ENCODE measurements at regions not wholly inside any gene's neighbourhood (a gene's known extent, or its start where the extent isn't known, plus 50 kb on each side); places are given as distances from the start of the nearest gene placed in this dataset.

DNA sequence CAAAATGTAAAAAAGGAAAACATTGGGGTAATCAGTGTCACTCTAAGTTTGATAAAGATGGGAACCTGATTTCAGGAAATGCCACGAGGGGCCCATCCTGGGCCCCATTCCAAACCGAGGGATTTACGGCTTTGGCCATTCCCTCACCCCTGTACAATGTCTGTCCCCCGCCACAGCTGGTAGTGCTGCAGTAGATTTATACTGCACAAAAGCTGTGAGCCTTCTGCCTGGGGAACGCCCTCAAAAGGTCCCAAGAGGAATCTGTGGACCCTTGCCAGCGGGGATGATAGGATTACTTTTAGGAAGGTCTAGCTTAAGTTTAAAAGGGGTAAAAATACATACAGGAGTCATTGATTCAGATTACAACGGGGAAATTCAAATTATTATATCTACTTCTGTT, 173.4 kb upstream of the SGCG start:
- Histone ChIP-seq H3K36me3 (ENCODE audit: control insufficient read depth in 2 of 2, extremely low read depth in 1 of 2, insufficient read depth in 2 of 2, low read length in 2 of 2) (no peaks in the 10 kb centered on the region), H3K4me1 (ENCODE audit: control insufficient read depth, extremely low read depth, insufficient read depth, low read length) (no peaks in the 10 kb centered on the region), H3K4me2 (ENCODE audit: insufficient read depth, low read length) (no peak overlapping the region), H3K9ac (replicated peaks; ENCODE audit: extremely low read depth, insufficient read depth, low read length) (no peak overlapping the region), H3K4me3 (replicated peaks in 1 of 3; ENCODE audit: insufficient read depth in 1 of 3, low read depth in 1 of 3, low read length in 3 of 3) (no peak overlapping the region), H3K27me3 (ENCODE audit: control insufficient read depth in 2 of 2, insufficient read depth in 2 of 2, low read length in 2 of 2) (no peaks in the 10 kb centered on the region), H4K20me1 (replicated peaks; ENCODE audit: control insufficient read depth, extremely low read depth, insufficient read depth, low read length) (no peaks in the 10 kb centered on the region), H3K79me2 (ENCODE audit: control insufficient read depth, insufficient read depth, low read length) (no peaks in the 10 kb centered on the region), H3K9me3 (replicated peaks; ENCODE audit: control insufficient read depth, insufficient read depth, low read length) (no peaks in the 10 kb centered on the region), H3K9me1 (replicated peaks; ENCODE audit: control insufficient read depth, extremely low read depth, insufficient read depth, low read length) (no peaks in the 10 kb centered on the region), H3K27ac (ENCODE audit: insufficient read depth, low read depth, low read length) (no peak overlapping the region), H2AFZ (ENCODE audit: low read depth, low read length) (no peak overlapping the region)
- intact Hi-C loops (cut with micrococcal nuclease), result no loop called here
- BruUV-seq (replicated peaks), result no TSS peak
- no peak for DNase-seq (ENCODE audit: low read depth, low spot score)
- POLR2A ChIA-PET, result no interaction called here
- FAIRE-seq, result no peak
- dilution Hi-C loops (cut with MboI; ENCODE audit: extremely low pct_ligation_motif_present, low sequenced_read_pairs), result no loop called here
- CTCF ChIA-PET, result interaction anchor here (1.3 kb wide), 1 partner anchor 13 kb away, joined by 4 read pairs; no protein-coding TSS in a partner anchor
- TF ChIP-seq POLR2A (IDR thresholded peaks at IDR 0.05; ENCODE audit: low read depth, low read length), result no peak
- TF ChIP-seq, protein P1, sequence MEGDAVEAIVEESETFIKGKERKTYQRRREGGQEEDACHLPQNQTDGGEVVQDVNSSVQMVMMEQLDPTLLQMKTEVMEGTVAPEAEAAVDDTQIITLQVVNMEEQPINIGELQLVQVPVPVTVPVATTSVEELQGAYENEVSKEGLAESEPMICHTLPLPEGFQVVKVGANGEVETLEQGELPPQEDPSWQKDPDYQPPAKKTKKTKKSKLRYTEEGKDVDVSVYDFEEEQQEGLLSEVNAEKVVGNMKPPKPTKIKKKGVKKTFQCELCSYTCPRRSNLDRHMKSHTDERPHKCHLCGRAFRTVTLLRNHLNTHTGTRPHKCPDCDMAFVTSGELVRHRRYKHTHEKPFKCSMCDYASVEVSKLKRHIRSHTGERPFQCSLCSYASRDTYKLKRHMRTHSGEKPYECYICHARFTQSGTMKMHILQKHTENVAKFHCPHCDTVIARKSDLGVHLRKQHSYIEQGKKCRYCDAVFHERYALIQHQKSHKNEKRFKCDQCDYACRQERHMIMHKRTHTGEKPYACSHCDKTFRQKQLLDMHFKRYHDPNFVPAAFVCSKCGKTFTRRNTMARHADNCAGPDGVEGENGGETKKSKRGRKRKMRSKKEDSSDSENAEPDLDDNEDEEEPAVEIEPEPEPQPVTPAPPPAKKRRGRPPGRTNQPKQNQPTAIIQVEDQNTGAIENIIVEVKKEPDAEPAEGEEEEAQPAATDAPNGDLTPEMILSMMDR (IDR thresholded peaks at IDR 0.05; ENCODE audit: extremely low read depth in 1 of 2, insufficient read depth in 1 of 2, low read depth in 1 of 2, low read length in 2 of 2), result no peak
- no peak for TF ChIP-seq EZH2 (IDR thresholded peaks at IDR 0.05; ENCODE audit: borderline replicate concordance, low read depth, low read length, severe bottlenecking)
- no peak for TF ChIP-seq FOS (IDR thresholded peaks at IDR 0.05; ENCODE audit: borderline replicate concordance, insufficient read depth, low read length)

DNA sequence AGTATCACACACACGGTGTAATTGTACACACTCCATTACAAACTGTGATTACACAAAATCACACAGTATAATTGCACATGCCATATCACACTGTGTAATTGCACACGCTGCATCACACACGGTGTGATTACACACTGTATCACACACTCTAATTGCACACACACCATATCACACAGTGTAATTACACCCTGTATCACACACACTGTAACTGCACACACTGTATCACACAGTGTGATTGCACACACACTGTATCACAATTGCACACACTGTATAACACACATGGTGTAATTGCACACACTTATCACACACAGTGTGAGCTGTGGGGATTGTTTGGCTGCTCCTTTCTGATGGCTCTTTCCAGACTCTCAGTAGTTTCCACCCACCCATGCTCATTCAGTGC, 162.6 kb upstream of the SGCG start:
- CTCF ChIA-PET, result no interaction called here
- Histone ChIP-seq H3K4me3 (replicated peaks in 1 of 3; ENCODE audit: insufficient read depth in 1 of 3, low read depth in 1 of 3, low read length in 3 of 3) (no peak overlapping the region), H3K4me1 (ENCODE audit: control insufficient read depth, extremely low read depth, insufficient read depth, low read length) (no peaks in the 10 kb centered on the region), H2AFZ (ENCODE audit: low read depth, low read length) (no peak overlapping the region), H3K4me2 (ENCODE audit: insufficient read depth, low read length) (no peak overlapping the region), H3K9me1 (replicated peaks; ENCODE audit: control insufficient read depth, extremely low read depth, insufficient read depth, low read length) (no peaks in the 10 kb centered on the region), H3K27ac (ENCODE audit: insufficient read depth, low read depth, low read length) (no peak overlapping the region), H3K9me3 (replicated peaks; ENCODE audit: control insufficient read depth, insufficient read depth, low read length) (no peaks in the 10 kb centered on the region), H3K9ac (replicated peaks; ENCODE audit: extremely low read depth, insufficient read depth, low read length) (no peak overlapping the region), H3K79me2 (ENCODE audit: control insufficient read depth, insufficient read depth, low read length) (no peaks in the 10 kb centered on the region), H4K20me1 (replicated peaks; ENCODE audit: control insufficient read depth, extremely low read depth, insufficient read depth, low read length) (no peaks in the 10 kb centered on the region), H3K27me3 (ENCODE audit: control insufficient read depth in 2 of 2, insufficient read depth in 2 of 2, low read length in 2 of 2) (no peaks in the 10 kb centered on the region), H3K36me3 (ENCODE audit: control insufficient read depth in 2 of 2, extremely low read depth in 1 of 2, insufficient read depth in 2 of 2, low read length in 2 of 2) (no peaks in the 10 kb centered on the region)
- intact Hi-C loops (cut with micrococcal nuclease), result no loop called here
- dilution Hi-C loops (cut with MboI; ENCODE audit: extremely low pct_ligation_motif_present, low sequenced_read_pairs), result no loop called here
- DNase-seq (ENCODE audit: low read depth, low spot score) (no peak), FAIRE-seq (no peak)
- POLR2A ChIA-PET, result no interaction called here
- no TSS peak for BruUV-seq (replicated peaks)
- TF ChIP-seq MYC (IDR thresholded peaks at IDR 0.05; ENCODE audit: low read depth, low read length) (no peak), EZH2 (IDR thresholded peaks at IDR 0.05; ENCODE audit: borderline replicate concordance, low read depth, low read length, severe bottlenecking) (no peak), POLR2AphosphoS5 (IDR thresholded peaks at IDR 0.05; ENCODE audit: insufficient read depth, low read depth, low read length) (no peak), JUN (IDR thresholded peaks at IDR 0.05; ENCODE audit: borderline replicate concordance, insufficient read depth, insufficient read length, low read depth) (no peak), GATA2 (IDR thresholded peaks at IDR 0.05; ENCODE audit: insufficient read depth, insufficient read length, low read depth, low read length) (no peak), FOS (IDR thresholded peaks at IDR 0.05; ENCODE audit: borderline replicate concordance, insufficient read depth, low read length) (no peak), POLR2A (IDR thresholded peaks at IDR 0.05; ENCODE audit: low read depth, low read length) (no peak)
- TF ChIP-seq, protein P2, sequence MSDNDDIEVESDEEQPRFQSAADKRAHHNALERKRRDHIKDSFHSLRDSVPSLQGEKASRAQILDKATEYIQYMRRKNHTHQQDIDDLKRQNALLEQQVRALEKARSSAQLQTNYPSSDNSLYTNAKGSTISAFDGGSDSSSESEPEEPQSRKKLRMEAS (IDR thresholded peaks at IDR 0.05; ENCODE audit: insufficient read depth, insufficient read length), result no peak
- TF ChIP-seq, protein P1 (IDR thresholded peaks at IDR 0.05; ENCODE audit: extremely low read depth in 1 of 2, insufficient read depth in 1 of 2, low read depth in 1 of 2, low read length in 2 of 2), result no peak

All from endothelial cell of umbilical vein (primary cell).